ENCODE measurements at regions not wholly inside any gene's neighbourhood (a gene's known extent, or its start where the extent isn't known, plus 50 kb on each side); places are given as distances from the start of the nearest gene placed in this dataset.

DNA sequence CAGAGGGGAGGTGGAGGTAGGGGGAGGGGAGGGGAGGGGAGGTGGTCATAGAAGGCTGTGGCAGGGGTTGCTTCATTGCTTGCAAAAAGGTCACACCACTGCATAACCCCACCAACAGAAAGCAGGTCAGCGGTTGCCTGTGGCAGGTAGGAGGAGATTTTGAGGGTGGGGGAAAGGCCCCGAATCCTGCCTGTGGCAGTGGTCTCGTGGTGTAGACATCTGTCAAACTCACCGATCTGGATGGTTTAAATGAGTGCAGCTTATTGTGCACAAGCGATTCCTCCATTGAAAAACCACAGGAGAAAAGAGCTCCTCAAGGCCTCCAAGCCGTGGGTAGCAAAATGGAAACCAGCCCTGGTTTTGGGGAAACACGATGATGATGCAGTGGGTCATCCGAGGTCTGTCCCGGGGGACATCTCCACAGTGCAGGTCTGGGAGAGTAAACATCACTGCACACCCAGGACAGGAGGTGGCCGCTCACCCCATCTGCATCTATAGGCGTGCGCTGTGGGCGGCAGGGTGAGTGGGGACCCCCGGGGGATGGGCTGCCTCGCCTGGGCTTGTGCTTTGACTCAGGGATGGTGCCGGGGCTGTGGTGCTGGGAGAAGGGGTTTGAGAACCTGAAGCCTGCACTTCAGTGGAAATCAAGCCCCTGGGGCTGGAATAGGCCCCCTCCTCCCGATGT is 112.3 kb downstream of the CRYAA start:
- TF ChIP-seq ZNF416 (CRISPR knock-in tag; IDR thresholded peaks at IDR 0.05) (no peak), CTCF (IDR thresholded peaks at IDR 0.05) (no peak), JUN (CRISPR knock-in tag; IDR thresholded peaks at IDR 0.05) (no peak)
- TF ChIP-seq, protein P1, sequence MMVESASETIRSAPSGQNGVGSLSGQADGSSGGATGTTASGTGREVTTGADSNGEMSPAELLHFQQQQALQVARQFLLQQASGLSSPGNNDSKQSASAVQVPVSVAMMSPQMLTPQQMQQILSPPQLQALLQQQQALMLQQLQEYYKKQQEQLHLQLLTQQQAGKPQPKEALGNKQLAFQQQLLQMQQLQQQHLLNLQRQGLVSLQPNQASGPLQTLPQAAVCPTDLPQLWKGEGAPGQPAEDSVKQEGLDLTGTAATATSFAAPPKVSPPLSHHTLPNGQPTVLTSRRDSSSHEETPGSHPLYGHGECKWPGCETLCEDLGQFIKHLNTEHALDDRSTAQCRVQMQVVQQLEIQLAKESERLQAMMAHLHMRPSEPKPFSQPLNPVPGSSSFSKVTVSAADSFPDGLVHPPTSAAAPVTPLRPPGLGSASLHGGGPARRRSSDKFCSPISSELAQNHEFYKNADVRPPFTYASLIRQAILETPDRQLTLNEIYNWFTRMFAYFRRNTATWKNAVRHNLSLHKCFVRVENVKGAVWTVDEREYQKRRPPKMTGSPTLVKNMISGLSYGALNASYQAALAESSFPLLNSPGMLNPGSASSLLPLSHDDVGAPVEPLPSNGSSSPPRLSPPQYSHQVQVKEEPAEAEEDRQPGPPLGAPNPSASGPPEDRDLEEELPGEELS (CRISPR knock-in tag; IDR thresholded peaks at IDR 0.05) = no peak

Measured in WTC11 (cell line).